Hepatocyte (in vitro differentiated cells): ENCODE measurements at regions not wholly inside any gene's neighbourhood (a gene's known extent, or its start where the extent isn't known, plus 50 kb on each side); places are given as distances from the start of the nearest gene placed in this dataset.

Experiments
- DNase-seq: peaks from one replicate; pipeline ENCODE4 v3.0.0-alpha.2; 2016; ENCODE audit warnings: low spot score
- H2AFZ ChIP-seq: fragments of 200-600 bp; sonication (generic); 2 replicates; pipeline ENCODE4 v1.6.0; 2016; ENCODE audit warnings: antibody characterized with exemption, mild to moderate bottlenecking
- H3K27ac ChIP-seq: fragments of 200-600 bp; sonication (generic); 2 replicates; pipeline ENCODE4 v1.5.1; 2016; ENCODE audit warnings: mild to moderate bottlenecking
- H3K27me3 ChIP-seq: fragments of 200-600 bp; sonication (generic); 2 replicates; pipeline ENCODE4 v1.6.1; 2016
- H3K36me3 ChIP-seq: fragments of 200-600 bp; sonication (generic); replicated peaks from 2 replicates; pipeline ENCODE4 v1.5.1; 2016; ENCODE audit warnings: low read depth; ENCODE audit not compliant: insufficient read depth
- H3K4me1 ChIP-seq: fragments of 200-600 bp; sonication (generic); 2 replicates; pipeline ENCODE4 v1.5.1; 2016; ENCODE audit warnings: mild to moderate bottlenecking, moderate library complexity; ENCODE audit not compliant: insufficient read depth
- H3K4me2 ChIP-seq: fragments of 200-600 bp; sonication (generic); 2 replicates; pipeline ENCODE4 v1.6.0; 2016
- H3K4me3 ChIP-seq: fragments of 200-600 bp; sonication (generic); 2 replicates; pipeline ENCODE4 v1.5.1; 2016; ENCODE audit warnings: mild to moderate bottlenecking
- H3K79me2 ChIP-seq: fragments of 200-600 bp; sonication (generic); 2 replicates; pipeline ENCODE4 v1.6.0; 2017; ENCODE audit warnings: mild to moderate bottlenecking
- H3K9me2 ChIP-seq: fragments of 200-600 bp; sonication (generic); replicated peaks from 2 replicates; pipeline ENCODE4 v1.6.0; 2017; ENCODE audit warnings: mild to moderate bottlenecking; ENCODE audit not compliant: insufficient read depth
- H3K9me3 ChIP-seq: fragments of 200-600 bp; sonication (generic); 2 replicates; pipeline ENCODE4 v1.5.1; 2016; ENCODE audit warnings: low read depth, mild to moderate bottlenecking
- H4K20me1 ChIP-seq: fragments of 200-600 bp; sonication (generic); 2 replicates; pipeline ENCODE4 v1.6.0; 2016; ENCODE audit warnings: mild to moderate bottlenecking; ENCODE audit not compliant: insufficient read depth, poor library complexity, severe bottlenecking
- EZH2 ChIP-seq: fragments of 200-600 bp; sonication (generic); IDR thresholded peaks from 2 replicates; pipeline ENCODE4 v1.6.1; 2016; ENCODE audit warnings: antibody characterized with exemption, mild to moderate bottlenecking, borderline replicate concordance
- EZH2phosphoT487 ChIP-seq: fragments of 200-600 bp; sonication (generic); IDR thresholded peaks from one replicate; pipeline ENCODE4 v1.6.1; 2018; ENCODE audit warnings: antibody characterized with exemption, mild to moderate bottlenecking, low read depth, moderate library complexity; ENCODE audit not compliant: unreplicated experiment, severe bottlenecking
- WGBS: methylation state at CpG from one replicate; pipeline ENCODE4 v1.1.6; 2016; ENCODE audit warnings: low lambda C conversion rate; ENCODE audit errors: missing lambda C conversion rate; 5-methylcytosine and 5-hydroxymethylcytosine counted together
- TF ChIP-seq, protein P1 (sequence below): fragments of 200-600 bp; sonication (generic); IDR thresholded peaks from 2 replicates; pipeline ENCODE4 v1.5.1; 2016; ENCODE audit warnings: antibody characterized with exemption, mild to moderate bottlenecking; ENCODE audit not compliant: poor library complexity

- WGBS, result 93% methylated on average over 8 of the region's 8 CpGs
- H3K4me3 ChIP-seq, result no peak overlapping the region
- no peaks in the 10 kb centered on the region for H3K27me3 ChIP-seq
- no peak overlapping the region for H3K27ac ChIP-seq
- no peaks in the 10 kb centered on the region for H3K36me3 ChIP-seq
- DNase-seq, result no peak
- H3K79me2 ChIP-seq, result no peaks in the 10 kb centered on the region
- H3K9me3 ChIP-seq, result no peaks in the 10 kb centered on the region
- H2AFZ ChIP-seq, result no peak overlapping the region
- H3K4me1 ChIP-seq, result no peaks in the 10 kb centered on the region
- H3K9me2 ChIP-seq, result no peaks in the 10 kb centered on the region
- H4K20me1 ChIP-seq, result no peaks in the 10 kb centered on the region
- no peak for TF ChIP-seq EZH2
- TF ChIP-seq, protein P1, sequence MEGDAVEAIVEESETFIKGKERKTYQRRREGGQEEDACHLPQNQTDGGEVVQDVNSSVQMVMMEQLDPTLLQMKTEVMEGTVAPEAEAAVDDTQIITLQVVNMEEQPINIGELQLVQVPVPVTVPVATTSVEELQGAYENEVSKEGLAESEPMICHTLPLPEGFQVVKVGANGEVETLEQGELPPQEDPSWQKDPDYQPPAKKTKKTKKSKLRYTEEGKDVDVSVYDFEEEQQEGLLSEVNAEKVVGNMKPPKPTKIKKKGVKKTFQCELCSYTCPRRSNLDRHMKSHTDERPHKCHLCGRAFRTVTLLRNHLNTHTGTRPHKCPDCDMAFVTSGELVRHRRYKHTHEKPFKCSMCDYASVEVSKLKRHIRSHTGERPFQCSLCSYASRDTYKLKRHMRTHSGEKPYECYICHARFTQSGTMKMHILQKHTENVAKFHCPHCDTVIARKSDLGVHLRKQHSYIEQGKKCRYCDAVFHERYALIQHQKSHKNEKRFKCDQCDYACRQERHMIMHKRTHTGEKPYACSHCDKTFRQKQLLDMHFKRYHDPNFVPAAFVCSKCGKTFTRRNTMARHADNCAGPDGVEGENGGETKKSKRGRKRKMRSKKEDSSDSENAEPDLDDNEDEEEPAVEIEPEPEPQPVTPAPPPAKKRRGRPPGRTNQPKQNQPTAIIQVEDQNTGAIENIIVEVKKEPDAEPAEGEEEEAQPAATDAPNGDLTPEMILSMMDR, result no peak
- TF ChIP-seq EZH2phosphoT487, result no peak
- H3K4me2 ChIP-seq, result no peak overlapping the region
Observed at GRCh38 chr5:61619777-61620518, 287.9 kb downstream of the ZSWIM6 start.

GRCh38 chr5:61620699-61621182 is 288.7 kb downstream of the ZSWIM6 start:
- H3K9me3 ChIP-seq, result no peaks in the 10 kb centered on the region
- H4K20me1 ChIP-seq, result no peaks in the 10 kb centered on the region
- H3K79me2 ChIP-seq, result no peaks in the 10 kb centered on the region
- no peaks in the 10 kb centered on the region for H3K9me2 ChIP-seq
- H3K4me2 ChIP-seq, result no peak overlapping the region
- no peak for DNase-seq
- WGBS, result 59% methylated on average over 4 of the region's 4 CpGs
- no peaks in the 10 kb centered on the region for H3K27me3 ChIP-seq
- TF ChIP-seq EZH2 (no peak), EZH2phosphoT487 (no peak)
- TF ChIP-seq, protein P1, result no peak
- H3K36me3 ChIP-seq, result no peaks in the 10 kb centered on the region
- no peaks in the 10 kb centered on the region for H3K4me1 ChIP-seq
- no peak overlapping the region for H2AFZ ChIP-seq
- H3K4me3 ChIP-seq, result no peak overlapping the region
- H3K27ac ChIP-seq, result no peak overlapping the region

- Histone ChIP-seq H3K27ac (no peak overlapping the region), H3K36me3 (no peaks in the 10 kb centered on the region), H3K79me2 (no peaks in the 10 kb centered on the region), H3K4me3 (no peak overlapping the region), H2AFZ (no peak overlapping the region), H3K9me2 (no peaks in the 10 kb centered on the region), H4K20me1 (no peaks in the 10 kb centered on the region), H3K4me2 (no peak overlapping the region), H3K4me1 (no peaks in the 10 kb centered on the region), H3K27me3 (no peaks in the 10 kb centered on the region), H3K9me3 (no peaks in the 10 kb centered on the region)
- no peak for TF ChIP-seq EZH2
- TF ChIP-seq, protein P1, result no peak
- TF ChIP-seq EZH2phosphoT487, result no peak
- no peak for DNase-seq
- WGBS, result 81% methylated on average over 7 of the region's 7 CpGs
Observed at GRCh38 chr5:61621202-61621650, 289.2 kb downstream of the ZSWIM6 start.
